ENCODE measurements at regions not wholly inside any gene's neighbourhood (a gene's known extent, or its start where the extent isn't known, plus 50 kb on each side); places are given as distances from the start of the nearest gene placed in this dataset.

- Histone ChIP-seq H3K4me3 (no peak overlapping the region), H3K4me1 (ENCODE audit: low read depth) (peaks cover 8% of the 10 kb centered on the region), H3K27ac (no peak overlapping the region), H3K27me3 (no peaks in the 10 kb centered on the region), H3K36me3 (no peaks in the 10 kb centered on the region), H3K9me3 (ENCODE audit: low read depth) (no peaks in the 10 kb centered on the region)
- DNase-seq (ENCODE audit: low read depth in 1 of 2, low spot score in 1 of 2), result peak in 1 of 2 donors; percentile 66
- no peak for TF ChIP-seq CTCF (IDR thresholded peaks at IDR 0.05; ENCODE audit: low read depth, low read length)
These were observed 217.1 kb downstream of the MREG start for GRCh38 chr2:215796140-215796855.

GRCh38 chr2:215794829-215795546 is 218.4 kb downstream of the MREG start:
- no peaks in the 10 kb centered on the region for H3K27me3 ChIP-seq
- H3K36me3 ChIP-seq, result no peaks in the 10 kb centered on the region
- peak; percentile 32 for TF ChIP-seq CTCF (IDR thresholded peaks at IDR 0.05; ENCODE audit: low read depth, low read length)
- H3K9me3 ChIP-seq (ENCODE audit: low read depth), result no peaks in the 10 kb centered on the region
- no peak overlapping the region for H3K27ac ChIP-seq
- peaks cover 8% of the 10 kb centered on the region for H3K4me1 ChIP-seq (ENCODE audit: low read depth)
- peak; percentile 47 to 69 for DNase-seq (ENCODE audit: low read depth in 1 of 2, low spot score in 1 of 2)
- H3K4me3 ChIP-seq, result no peak overlapping the region

GRCh38 chr2:215793747-215794595 is 219.4 kb downstream of the MREG start:
- Histone ChIP-seq H3K4me1 (ENCODE audit: low read depth) (peaks cover 8% of the 10 kb centered on the region), H3K36me3 (no peaks in the 10 kb centered on the region), H3K9me3 (ENCODE audit: low read depth) (no peaks in the 10 kb centered on the region), H3K27ac (no peak overlapping the region), H3K4me3 (no peak overlapping the region), H3K27me3 (no peaks in the 10 kb centered on the region)
- TF ChIP-seq CTCF (IDR thresholded peaks at IDR 0.05; ENCODE audit: low read depth, low read length), result no peak
- DNase-seq (ENCODE audit: low read depth in 1 of 2, low spot score in 1 of 2), result peak in 1 of 2 donors; percentile 97

GRCh38 chr2:215791481-215791937 is 221.8 kb downstream of the MREG start:
- Histone ChIP-seq H3K36me3 (no peaks in the 10 kb centered on the region), H3K27ac (no peak overlapping the region), H3K9me3 (ENCODE audit: low read depth) (no peaks in the 10 kb centered on the region), H3K27me3 (no peaks in the 10 kb centered on the region), H3K4me3 (no peak overlapping the region), H3K4me1 (ENCODE audit: low read depth) (peaks cover 15% of the 10 kb centered on the region)
- DNase-seq (ENCODE audit: low read depth in 1 of 2, low spot score in 1 of 2), result no peak
- TF ChIP-seq CTCF (IDR thresholded peaks at IDR 0.05; ENCODE audit: low read depth, low read length), result no peak
